GM12892 (cell line): ENCODE measurements at regions not wholly inside any gene's neighbourhood (a gene's known extent, or its start where the extent isn't known, plus 50 kb on each side); places are given as distances from the start of the nearest gene placed in this dataset.

Experiments
- POLR2A ChIP-seq: IDR thresholded peaks from 2 replicates; pipeline ENCODE4 v1.6.1; 2011; ENCODE audit warnings: low read depth, low read length, control low read depth
- POLR2AphosphoS5 ChIP-seq: IDR thresholded peaks from 2 replicates; pipeline ENCODE4 v1.6.1; 2011; ENCODE audit warnings: low read depth, low read length, control low read depth

DNA sequence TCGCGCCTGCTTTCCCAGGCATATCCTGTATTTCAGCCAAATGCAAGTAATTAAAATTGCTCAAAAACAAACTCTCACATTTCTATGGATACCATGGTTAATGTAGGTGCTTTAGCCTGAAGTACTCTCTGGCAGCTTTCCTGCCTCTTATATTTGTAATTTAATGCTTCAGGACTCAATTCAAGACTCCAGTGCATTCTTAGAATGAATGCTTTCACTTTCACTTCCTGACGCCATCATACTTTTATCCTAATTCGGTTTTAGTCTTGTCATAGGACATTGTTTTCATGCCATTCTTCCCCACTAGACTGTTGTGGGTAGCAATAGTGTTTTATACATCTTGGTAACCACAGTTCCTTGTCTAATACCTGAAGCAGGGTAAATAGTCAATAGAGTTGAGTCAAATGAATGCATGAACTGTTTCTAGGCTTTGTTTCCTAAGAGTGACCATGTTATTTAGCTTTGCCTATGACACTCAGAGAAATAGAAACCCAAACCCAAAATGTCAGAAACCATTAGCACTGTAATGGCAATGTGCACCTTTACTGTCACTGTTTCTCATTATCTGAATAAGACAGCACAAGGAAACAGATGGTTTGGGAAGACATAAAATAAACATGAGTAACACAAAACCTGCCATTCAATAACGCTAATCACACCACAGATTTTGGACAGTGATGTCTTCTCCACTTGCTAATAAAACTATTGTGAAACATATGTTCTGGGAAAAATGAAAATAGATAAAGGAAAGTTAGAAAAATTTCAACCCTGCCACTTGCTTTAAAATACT lies 705.5 kb downstream of the CDH11 start:
- TF ChIP-seq POLR2A (no peak), POLR2AphosphoS5 (no peak)
